ENCODE measurements at regions not wholly inside any gene's neighbourhood (a gene's known extent, or its start where the extent isn't known, plus 50 kb on each side); places are given as distances from the start of the nearest gene placed in this dataset.

DNA sequence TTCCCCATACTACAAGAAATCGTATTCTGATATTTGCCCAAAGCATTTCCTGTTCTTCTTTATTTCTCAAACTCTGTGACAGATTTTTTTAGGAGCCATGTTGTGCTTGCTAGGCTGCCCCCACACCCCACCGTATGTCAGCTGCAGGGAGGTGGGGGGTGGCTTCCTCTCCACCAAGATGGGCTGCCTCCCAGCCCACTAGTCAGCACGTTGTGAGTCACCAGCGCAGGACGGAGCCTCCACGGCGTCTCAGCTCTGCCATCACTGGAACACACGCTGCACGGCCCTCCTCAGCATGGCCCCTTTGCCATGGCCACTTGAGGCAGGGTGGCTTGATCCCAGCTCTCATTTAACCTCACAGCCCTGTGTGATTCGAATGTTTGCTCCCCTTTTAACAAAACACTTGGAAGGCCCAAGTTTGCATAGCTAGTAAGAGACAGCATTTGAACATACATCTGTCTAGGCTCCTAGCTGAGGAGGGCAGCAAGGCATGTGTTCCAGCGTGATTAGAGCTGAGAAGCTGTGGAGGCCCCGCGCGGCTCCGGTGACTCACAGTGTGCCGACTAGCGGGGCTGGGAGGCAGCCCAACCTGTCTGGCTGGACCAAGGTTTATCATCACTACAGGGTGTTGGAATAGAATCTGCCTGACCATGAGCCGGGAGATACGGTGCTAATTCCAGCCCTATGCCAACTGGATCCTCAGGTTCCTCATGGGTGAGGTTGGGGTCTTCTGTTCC, 180.7 kb upstream of the NCAM1 start:
- H3K9me3 ChIP-seq (replicated peaks; ENCODE audit: control insufficient read depth, insufficient read depth, low read length), result peaks cover 2% of the 10 kb centered on the region
- DNase-seq (ENCODE audit: low read depth, low spot score) (no peak), FAIRE-seq (no peak)
- intact Hi-C loops (cut with micrococcal nuclease) (no loop called here), dilution Hi-C loops (cut with MboI; ENCODE audit: extremely low pct_ligation_motif_present, low sequenced_read_pairs) (no loop called here)
- ChIA-PET POLR2A (no interaction called here), CTCF (no interaction called here)
- no peaks in the 10 kb centered on the region for H3K9me1 ChIP-seq (replicated peaks; ENCODE audit: control insufficient read depth, extremely low read depth, insufficient read depth, low read length)
- no peak overlapping the region for H3K27ac ChIP-seq (ENCODE audit: insufficient read depth, low read depth, low read length)
- no TSS peak for BruUV-seq (replicated peaks)
- TF ChIP-seq EZH2 (IDR thresholded peaks at IDR 0.05; ENCODE audit: borderline replicate concordance, low read depth, low read length, severe bottlenecking), result no peak
- TF ChIP-seq, protein P1, sequence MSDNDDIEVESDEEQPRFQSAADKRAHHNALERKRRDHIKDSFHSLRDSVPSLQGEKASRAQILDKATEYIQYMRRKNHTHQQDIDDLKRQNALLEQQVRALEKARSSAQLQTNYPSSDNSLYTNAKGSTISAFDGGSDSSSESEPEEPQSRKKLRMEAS (IDR thresholded peaks at IDR 0.05; ENCODE audit: insufficient read depth, insufficient read length), result no peak
- no peak for TF ChIP-seq JUN (IDR thresholded peaks at IDR 0.05; ENCODE audit: borderline replicate concordance, insufficient read depth, insufficient read length, low read depth)
- no peak for TF ChIP-seq POLR2A (IDR thresholded peaks at IDR 0.05; ENCODE audit: low read depth, low read length)
- TF ChIP-seq, protein P2, sequence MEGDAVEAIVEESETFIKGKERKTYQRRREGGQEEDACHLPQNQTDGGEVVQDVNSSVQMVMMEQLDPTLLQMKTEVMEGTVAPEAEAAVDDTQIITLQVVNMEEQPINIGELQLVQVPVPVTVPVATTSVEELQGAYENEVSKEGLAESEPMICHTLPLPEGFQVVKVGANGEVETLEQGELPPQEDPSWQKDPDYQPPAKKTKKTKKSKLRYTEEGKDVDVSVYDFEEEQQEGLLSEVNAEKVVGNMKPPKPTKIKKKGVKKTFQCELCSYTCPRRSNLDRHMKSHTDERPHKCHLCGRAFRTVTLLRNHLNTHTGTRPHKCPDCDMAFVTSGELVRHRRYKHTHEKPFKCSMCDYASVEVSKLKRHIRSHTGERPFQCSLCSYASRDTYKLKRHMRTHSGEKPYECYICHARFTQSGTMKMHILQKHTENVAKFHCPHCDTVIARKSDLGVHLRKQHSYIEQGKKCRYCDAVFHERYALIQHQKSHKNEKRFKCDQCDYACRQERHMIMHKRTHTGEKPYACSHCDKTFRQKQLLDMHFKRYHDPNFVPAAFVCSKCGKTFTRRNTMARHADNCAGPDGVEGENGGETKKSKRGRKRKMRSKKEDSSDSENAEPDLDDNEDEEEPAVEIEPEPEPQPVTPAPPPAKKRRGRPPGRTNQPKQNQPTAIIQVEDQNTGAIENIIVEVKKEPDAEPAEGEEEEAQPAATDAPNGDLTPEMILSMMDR (IDR thresholded peaks at IDR 0.05; ENCODE audit: extremely low read depth in 1 of 2, insufficient read depth in 1 of 2, low read depth in 1 of 2, low read length in 2 of 2), result no peak
- TF ChIP-seq POLR2AphosphoS5 (IDR thresholded peaks at IDR 0.05; ENCODE audit: insufficient read depth, low read depth, low read length), result no peak
- no peak for TF ChIP-seq MYC (IDR thresholded peaks at IDR 0.05; ENCODE audit: low read depth, low read length)
- TF ChIP-seq GATA2 (IDR thresholded peaks at IDR 0.05; ENCODE audit: insufficient read depth, insufficient read length, low read depth, low read length), result no peak
- TF ChIP-seq FOS (IDR thresholded peaks at IDR 0.05; ENCODE audit: borderline replicate concordance, insufficient read depth, low read length), result no peak
- no peak overlapping the region for H3K4me3 ChIP-seq (replicated peaks in 1 of 3; ENCODE audit: insufficient read depth in 1 of 3, low read depth in 1 of 3, low read length in 3 of 3)
- H3K4me2 ChIP-seq (ENCODE audit: insufficient read depth, low read length), result no peak overlapping the region
- no peaks in the 10 kb centered on the region for H3K4me1 ChIP-seq (ENCODE audit: control insufficient read depth, extremely low read depth, insufficient read depth, low read length)
- no peak overlapping the region for H2AFZ ChIP-seq (ENCODE audit: low read depth, low read length)
- H3K36me3 ChIP-seq (ENCODE audit: control insufficient read depth in 2 of 2, extremely low read depth in 1 of 2, insufficient read depth in 2 of 2, low read length in 2 of 2), result no peaks in the 10 kb centered on the region
- no peaks in the 10 kb centered on the region for H4K20me1 ChIP-seq (replicated peaks; ENCODE audit: control insufficient read depth, extremely low read depth, insufficient read depth, low read length)
- H3K79me2 ChIP-seq (ENCODE audit: control insufficient read depth, insufficient read depth, low read length), result no peaks in the 10 kb centered on the region
- no peaks in the 10 kb centered on the region for H3K27me3 ChIP-seq (ENCODE audit: control insufficient read depth in 2 of 2, insufficient read depth in 2 of 2, low read length in 2 of 2)
- no peak overlapping the region for H3K9ac ChIP-seq (replicated peaks; ENCODE audit: extremely low read depth, insufficient read depth, low read length)
